ENCODE measurements at regions not wholly inside any gene's neighbourhood (a gene's known extent, or its start where the extent isn't known, plus 50 kb on each side); places are given as distances from the start of the nearest gene placed in this dataset.

DNA sequence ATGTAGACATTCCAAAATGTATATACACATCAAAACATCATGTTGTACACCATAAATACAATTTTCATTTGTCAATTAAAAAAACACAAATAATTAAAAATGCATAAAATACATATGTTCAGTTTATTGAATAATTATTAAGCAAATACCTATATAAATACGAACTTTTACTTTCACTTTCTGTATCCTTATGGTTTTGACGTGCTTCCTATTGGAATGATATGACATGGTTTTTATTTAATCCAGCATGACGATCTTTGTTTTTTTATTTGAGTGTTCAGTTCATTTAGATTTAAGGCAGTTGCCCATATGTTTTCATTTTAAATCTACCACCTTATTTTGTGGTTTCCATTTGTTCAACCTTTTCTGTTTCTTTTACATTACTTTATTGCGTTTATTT lies 198.3 kb upstream of the PLET1 start:
- TF ChIP-seq GATA2 (IDR thresholded peaks at IDR 0.05; ENCODE audit: insufficient read depth, insufficient read length, low read depth, low read length) = no peak
- TF ChIP-seq, protein P1, sequence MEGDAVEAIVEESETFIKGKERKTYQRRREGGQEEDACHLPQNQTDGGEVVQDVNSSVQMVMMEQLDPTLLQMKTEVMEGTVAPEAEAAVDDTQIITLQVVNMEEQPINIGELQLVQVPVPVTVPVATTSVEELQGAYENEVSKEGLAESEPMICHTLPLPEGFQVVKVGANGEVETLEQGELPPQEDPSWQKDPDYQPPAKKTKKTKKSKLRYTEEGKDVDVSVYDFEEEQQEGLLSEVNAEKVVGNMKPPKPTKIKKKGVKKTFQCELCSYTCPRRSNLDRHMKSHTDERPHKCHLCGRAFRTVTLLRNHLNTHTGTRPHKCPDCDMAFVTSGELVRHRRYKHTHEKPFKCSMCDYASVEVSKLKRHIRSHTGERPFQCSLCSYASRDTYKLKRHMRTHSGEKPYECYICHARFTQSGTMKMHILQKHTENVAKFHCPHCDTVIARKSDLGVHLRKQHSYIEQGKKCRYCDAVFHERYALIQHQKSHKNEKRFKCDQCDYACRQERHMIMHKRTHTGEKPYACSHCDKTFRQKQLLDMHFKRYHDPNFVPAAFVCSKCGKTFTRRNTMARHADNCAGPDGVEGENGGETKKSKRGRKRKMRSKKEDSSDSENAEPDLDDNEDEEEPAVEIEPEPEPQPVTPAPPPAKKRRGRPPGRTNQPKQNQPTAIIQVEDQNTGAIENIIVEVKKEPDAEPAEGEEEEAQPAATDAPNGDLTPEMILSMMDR (IDR thresholded peaks at IDR 0.05; ENCODE audit: extremely low read depth in 1 of 2, insufficient read depth in 1 of 2, low read depth in 1 of 2, low read length in 2 of 2) = no peak
